B cell (primary cell): ENCODE measurements at regions not wholly inside any gene's neighbourhood (a gene's known extent, or its start where the extent isn't known, plus 50 kb on each side); places are given as distances from the start of the nearest gene placed in this dataset.

Source experiments
- EZH2 ChIP-seq: IDR thresholded peaks from 2 replicates; pipeline ENCODE4 v1.6.1; 2012; ENCODE audit warnings: borderline replicate concordance, low read depth, mild to moderate bottlenecking, moderate library complexity, low read length; ENCODE audit not compliant: insufficient read depth, poor library complexity, severe bottlenecking
- TF ChIP-seq, protein P1 (sequence below): fragments of 200-600 bp; IDR thresholded peaks from one replicate; pipeline ENCODE4 v1.8.0; 2022; ENCODE audit warnings: antibody characterized with exemption, mild to moderate bottlenecking

- TF ChIP-seq, protein P1, sequence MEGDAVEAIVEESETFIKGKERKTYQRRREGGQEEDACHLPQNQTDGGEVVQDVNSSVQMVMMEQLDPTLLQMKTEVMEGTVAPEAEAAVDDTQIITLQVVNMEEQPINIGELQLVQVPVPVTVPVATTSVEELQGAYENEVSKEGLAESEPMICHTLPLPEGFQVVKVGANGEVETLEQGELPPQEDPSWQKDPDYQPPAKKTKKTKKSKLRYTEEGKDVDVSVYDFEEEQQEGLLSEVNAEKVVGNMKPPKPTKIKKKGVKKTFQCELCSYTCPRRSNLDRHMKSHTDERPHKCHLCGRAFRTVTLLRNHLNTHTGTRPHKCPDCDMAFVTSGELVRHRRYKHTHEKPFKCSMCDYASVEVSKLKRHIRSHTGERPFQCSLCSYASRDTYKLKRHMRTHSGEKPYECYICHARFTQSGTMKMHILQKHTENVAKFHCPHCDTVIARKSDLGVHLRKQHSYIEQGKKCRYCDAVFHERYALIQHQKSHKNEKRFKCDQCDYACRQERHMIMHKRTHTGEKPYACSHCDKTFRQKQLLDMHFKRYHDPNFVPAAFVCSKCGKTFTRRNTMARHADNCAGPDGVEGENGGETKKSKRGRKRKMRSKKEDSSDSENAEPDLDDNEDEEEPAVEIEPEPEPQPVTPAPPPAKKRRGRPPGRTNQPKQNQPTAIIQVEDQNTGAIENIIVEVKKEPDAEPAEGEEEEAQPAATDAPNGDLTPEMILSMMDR: no peak
- TF ChIP-seq EZH2: no peak
Measured at GRCh38 chr20:48219306-48219705, 434.0 kb upstream of the SULF2 start.
